ENCODE measurements at regions not wholly inside any gene's neighbourhood (a gene's known extent, or its start where the extent isn't known, plus 50 kb on each side); places are given as distances from the start of the nearest gene placed in this dataset.

- no peak for TF ChIP-seq CTCF (IDR thresholded peaks at IDR 0.05; ENCODE audit: insufficient read depth, low read length, poor library complexity, severe bottlenecking)
- TF ChIP-seq EZH2phosphoT487 (conservative IDR thresholded peaks at IDR 0.05; ENCODE audit: low read length), result no peak
Measured at GRCh38 chr12:93087840-93088610, 158.9 kb upstream of the EEA1 start.

All from SU-DHL-6 (cell line).